H9 (cell line): ENCODE measurements at regions not wholly inside any gene's neighbourhood (a gene's known extent, or its start where the extent isn't known, plus 50 kb on each side); places are given as distances from the start of the nearest gene placed in this dataset.

Experiments
- DNase-seq: peaks from one replicate; pipeline ENCODE4 v3.0.0-alpha.2; 2017
- H2AFZ ChIP-seq: one replicate; pipeline ENCODE4 v1.6.1; 2013; ENCODE audit warnings: mild to moderate bottlenecking, low read length, control low read depth, moderate library complexity
- H2AK5ac ChIP-seq: 2 replicates; pipeline ENCODE4 v1.6.1; 2013; ENCODE audit warnings: low read length, control low read depth, mixed read lengths; ENCODE audit not compliant: insufficient read length
- H2BK120ac ChIP-seq: one replicate; pipeline ENCODE4 v1.6.1; 2013; ENCODE audit warnings: low read depth, mild to moderate bottlenecking, low read length, control low read depth, inconsistent platforms; ENCODE audit not compliant: poor library complexity, severe bottlenecking
- H2BK12ac ChIP-seq: 2 replicates; pipeline ENCODE4 v1.6.1; 2013; ENCODE audit warnings: low read length, control low read depth, mixed read lengths, low read depth; ENCODE audit not compliant: insufficient read length
- H2BK15ac ChIP-seq: 2 replicates; pipeline ENCODE4 v1.6.1; 2013; ENCODE audit warnings: low read depth, low read length, control low read depth
- H2BK20ac ChIP-seq: one replicate; pipeline ENCODE4 v1.6.1; 2013; ENCODE audit warnings: low read depth, mild to moderate bottlenecking, low read length, control low read depth, inconsistent platforms; ENCODE audit not compliant: poor library complexity, severe bottlenecking
- H2BK5ac ChIP-seq: 2 replicates; pipeline ENCODE4 v1.6.1; 2013; ENCODE audit warnings: low read length, control low read depth, mixed read lengths; ENCODE audit not compliant: insufficient read length
- H3K14ac ChIP-seq: 2 replicates; pipeline ENCODE4 v1.6.1; 2013; ENCODE audit warnings: low read length, control low read depth; ENCODE audit not compliant: insufficient read depth
- H3K18ac ChIP-seq: 2 replicates; pipeline ENCODE4 v1.6.1; 2013; ENCODE audit warnings: low read depth, mild to moderate bottlenecking, mixed read lengths, low read length, control low read depth; ENCODE audit not compliant: insufficient read length
- H3K23ac ChIP-seq: 2 replicates; pipeline ENCODE4 v1.6.1; 2013; ENCODE audit warnings: low read length, control low read depth, mixed read lengths, low read depth; ENCODE audit not compliant: insufficient read length
- H3K23me2 ChIP-seq: 2 replicates; pipeline ENCODE4 v1.6.1; 2013; ENCODE audit warnings: low read depth, mild to moderate bottlenecking, mixed read lengths, low read length, control low read depth; ENCODE audit not compliant: insufficient read length, poor library complexity, severe bottlenecking
- H3K27ac ChIP-seq: 2 replicates; pipeline ENCODE4 v1.5.1; 2013; ENCODE audit warnings: low read length, control low read depth, mixed read lengths, low read depth; ENCODE audit not compliant: insufficient read length
- H3K27me3 ChIP-seq: 2 replicates; pipeline ENCODE4 v1.6.1; 2013; ENCODE audit warnings: low read length, control low read depth, inconsistent platforms; ENCODE audit not compliant: insufficient read depth
- H3K4ac ChIP-seq: 2 replicates; pipeline ENCODE4 v1.6.1; 2013; ENCODE audit warnings: low read depth, mild to moderate bottlenecking, control low read depth, inconsistent platforms, low read length, moderate library complexity
- H3K4me1 ChIP-seq: 2 replicates; pipeline ENCODE4 v1.6.1; 2013; ENCODE audit warnings: low read length, control low read depth, inconsistent platforms; ENCODE audit not compliant: insufficient read depth
- H3K4me2 ChIP-seq: 2 replicates; pipeline ENCODE4 v1.6.1; 2013; ENCODE audit warnings: low read length, control low read depth, mixed read lengths; ENCODE audit not compliant: insufficient read length, insufficient read depth
- H3K56ac ChIP-seq: 2 replicates; pipeline ENCODE4 v1.6.1; 2013; ENCODE audit warnings: low read depth, mild to moderate bottlenecking, mixed read lengths, low read length, control low read depth; ENCODE audit not compliant: insufficient read length
- H3K79me1 ChIP-seq: 2 replicates; pipeline ENCODE4 v1.6.1; 2013; ENCODE audit warnings: low read depth, mild to moderate bottlenecking, moderate library complexity, low read length, control low read depth, inconsistent platforms; ENCODE audit not compliant: insufficient read depth, poor library complexity, severe bottlenecking
- H3K79me2 ChIP-seq: 2 replicates; pipeline ENCODE4 v1.6.1; 2013; ENCODE audit warnings: low read length, control low read depth, inconsistent platforms; ENCODE audit not compliant: insufficient read depth
- H3K9ac ChIP-seq: 2 replicates; pipeline ENCODE4 v1.6.1; 2013; ENCODE audit warnings: low read length, control low read depth, mixed read lengths; ENCODE audit not compliant: insufficient read length; ENCODE audit errors: extremely low read depth
- H3K9me3 ChIP-seq: one replicate; pipeline ENCODE4 v1.6.1; 2013; ENCODE audit warnings: low read depth, low read length, inconsistent platforms; ENCODE audit not compliant: control insufficient read depth
- H3T11ph ChIP-seq: one replicate; pipeline ENCODE4 v1.6.1; 2013; ENCODE audit warnings: mild to moderate bottlenecking, low read length, control low read depth, inconsistent platforms
- H4K20me1 ChIP-seq: one replicate; pipeline ENCODE4 v1.6.1; 2013; ENCODE audit not compliant: control insufficient read depth, insufficient read length, insufficient read depth
- H4K5ac ChIP-seq: 2 replicates; pipeline ENCODE4 v1.6.1; 2013; ENCODE audit warnings: low read depth, mild to moderate bottlenecking, mixed read lengths, low read length, control low read depth; ENCODE audit not compliant: insufficient read length
- H4K8ac ChIP-seq: replicated peaks from 2 replicates; pipeline ENCODE4 v1.6.1; 2013; ENCODE audit warnings: low read length, control low read depth, mixed read lengths, low read depth; ENCODE audit not compliant: insufficient read length
- H4K91ac ChIP-seq: 2 replicates; pipeline ENCODE4 v1.6.1; 2013; ENCODE audit warnings: low read depth, mild to moderate bottlenecking, moderate library complexity, mixed read lengths, low read length, control low read depth; ENCODE audit not compliant: insufficient read length
- H3K27ac Mint-ChIP-seq, 3 experiments: 2 replicates in 2 of 3; 3 replicates in 1 of 3; pipeline ENCODE4 v1.8.0; 2020 to 2021; ENCODE audit warnings: mixed read lengths in 3 of 3, mild to moderate bottlenecking in 1 of 3, moderate library complexity in 1 of 3
- H3K27me3 Mint-ChIP-seq: 2 replicates; pipeline ENCODE4 v1.8.0; 2021; ENCODE audit warnings: low read depth, mild to moderate bottlenecking, moderate library complexity, mixed read lengths
- H3K36me3 Mint-ChIP-seq, 3 experiments: 2 replicates in 2 of 3; 3 replicates in 1 of 3; pipeline ENCODE4 v1.8.0; 2020 to 2021; ENCODE audit warnings: low read depth in 3 of 3, mixed read lengths in 3 of 3; ENCODE audit not compliant: insufficient read depth in 1 of 3
- H3K4me1 Mint-ChIP-seq, 2 experiments: 2 replicates each; pipeline ENCODE4 v1.8.0; 2020; ENCODE audit warnings: mixed read lengths in 2 of 2
- H3K4me3 Mint-ChIP-seq, 2 experiments: 2 replicates in 1 of 2; 3 replicates in 1 of 2; pipeline ENCODE4 v1.8.0; 2020 to 2021; ENCODE audit warnings: mild to moderate bottlenecking in 2 of 2, mixed read lengths in 2 of 2, moderate library complexity in 1 of 2
- H3K9me3 Mint-ChIP-seq, 2 experiments: 2 replicates in 1 of 2; 3 replicates in 1 of 2; pipeline ENCODE4 v1.8.0; 2020; ENCODE audit warnings: mild to moderate bottlenecking in 2 of 2, mixed read lengths in 2 of 2, moderate library complexity in 1 of 2
- WGBS: extraction: QIAGEN DNeasy Blood & Tissue Kit; methylation state at CpG from one replicate; pipeline ENCODE4 v1.1.7; 2013; ENCODE audit warnings: missing lambda C conversion rate, low lambda C conversion rate, mixed read lengths; ENCODE audit not compliant: insufficient read length; ENCODE audit errors: extremely low coverage; 5-methylcytosine and 5-hydroxymethylcytosine counted together
- TF ChIP-seq, protein P1 (sequence below): fragments of 200-600 bp; sonication (generic); conservative IDR thresholded peaks from 3 replicates; pipeline ENCODE4 v1.8.0; 2021; ENCODE audit warnings: antibody characterized with exemption, mild to moderate bottlenecking

DNA sequence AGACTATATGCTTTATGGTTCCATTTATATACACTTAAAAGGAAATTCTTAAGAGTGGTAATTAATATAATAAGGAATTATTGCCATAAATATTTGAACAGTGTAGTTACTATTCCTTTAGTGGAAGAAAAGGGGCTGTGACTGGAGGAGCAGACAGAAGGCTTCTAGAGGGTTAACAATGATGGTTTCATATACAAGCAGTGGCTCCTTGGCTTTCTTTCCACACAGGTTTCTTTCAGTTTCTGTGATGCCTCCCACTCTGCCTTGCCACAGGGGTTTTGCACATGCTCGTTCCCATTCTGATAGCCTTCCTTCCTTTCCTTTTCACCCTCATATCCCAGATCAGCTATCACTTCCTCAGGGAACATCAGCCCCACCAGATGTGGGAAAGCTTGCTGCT, 108.8 kb upstream of the LYSMD4 start:
- Histone ChIP-seq H4K91ac (no peak overlapping the region), H3K23ac (no peak overlapping the region), H4K20me1 (no peaks in the 10 kb centered on the region), H4K8ac (no peak overlapping the region), H3K56ac (no peak overlapping the region), H2BK20ac (no peak overlapping the region), H3K4me1 (no peaks in the 10 kb centered on the region; the same call in 1 of the 2 replicates), H2AFZ (no peak overlapping the region), H3K79me2 (no peaks in the 10 kb centered on the region), H3K4me2 (no peak overlapping the region), H3K27me3 (no peaks in the 10 kb centered on the region), H3T11ph (no peak overlapping the region), H3K27ac (no peak overlapping the region), H3K14ac (no peak overlapping the region), H3K23me2 (no peaks in the 10 kb centered on the region), H3K4ac (no peak overlapping the region), H3K9ac (no peak overlapping the region), H2BK15ac (no peak overlapping the region), H2BK12ac (no peak overlapping the region), H3K79me1 (no peaks in the 10 kb centered on the region), H3K18ac (no peak overlapping the region), H2BK120ac (no peak overlapping the region), H3K9me3 (no peaks in the 10 kb centered on the region), H2BK5ac (no peak overlapping the region), H4K5ac (no peak overlapping the region), H2AK5ac (no peak overlapping the region)
- TF ChIP-seq, protein P1, sequence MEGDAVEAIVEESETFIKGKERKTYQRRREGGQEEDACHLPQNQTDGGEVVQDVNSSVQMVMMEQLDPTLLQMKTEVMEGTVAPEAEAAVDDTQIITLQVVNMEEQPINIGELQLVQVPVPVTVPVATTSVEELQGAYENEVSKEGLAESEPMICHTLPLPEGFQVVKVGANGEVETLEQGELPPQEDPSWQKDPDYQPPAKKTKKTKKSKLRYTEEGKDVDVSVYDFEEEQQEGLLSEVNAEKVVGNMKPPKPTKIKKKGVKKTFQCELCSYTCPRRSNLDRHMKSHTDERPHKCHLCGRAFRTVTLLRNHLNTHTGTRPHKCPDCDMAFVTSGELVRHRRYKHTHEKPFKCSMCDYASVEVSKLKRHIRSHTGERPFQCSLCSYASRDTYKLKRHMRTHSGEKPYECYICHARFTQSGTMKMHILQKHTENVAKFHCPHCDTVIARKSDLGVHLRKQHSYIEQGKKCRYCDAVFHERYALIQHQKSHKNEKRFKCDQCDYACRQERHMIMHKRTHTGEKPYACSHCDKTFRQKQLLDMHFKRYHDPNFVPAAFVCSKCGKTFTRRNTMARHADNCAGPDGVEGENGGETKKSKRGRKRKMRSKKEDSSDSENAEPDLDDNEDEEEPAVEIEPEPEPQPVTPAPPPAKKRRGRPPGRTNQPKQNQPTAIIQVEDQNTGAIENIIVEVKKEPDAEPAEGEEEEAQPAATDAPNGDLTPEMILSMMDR, result no peak
- Mint-ChIP-seq H3K36me3 (no peaks in the 10 kb centered on the region), H3K4me3 (no peak overlapping the region), H3K9me3 (no peaks in the 10 kb centered on the region), H3K4me1 (peaks cover 9 to 12% of the 10 kb centered on the region in 2 experiments), H3K27ac (no peak overlapping the region), H3K27me3 (no peaks in the 10 kb centered on the region; the same call in 1 of the 2 replicates)
- no peak for DNase-seq
- no CpG with 5 or more reads among the region's 1 CpG for WGBS
